Parathyroid adenoma (tissue), 2 donors: ENCODE measurements at regions not wholly inside any gene's neighbourhood (a gene's known extent, or its start where the extent isn't known, plus 50 kb on each side); places are given as distances from the start of the nearest gene placed in this dataset.

Source experiments
- H2AFZ ChIP-seq: fragments of 300-600 bp; sonication (generic); one replicate; pipeline ENCODE4 v1.7.0; 2017; ENCODE audit warnings: antibody characterized with exemption, mild to moderate bottlenecking
- H3K27ac ChIP-seq: fragments of 300-600 bp; sonication (generic); one replicate; pipeline ENCODE4 v1.7.0; 2017
- H3K27me3 ChIP-seq: fragments of 300-600 bp; sonication (generic); one replicate; pipeline ENCODE4 v1.7.0; 2017; ENCODE audit warnings: low read length; ENCODE audit not compliant: control insufficient read depth, insufficient read depth
- H3K36me3 ChIP-seq: fragments of 300-600 bp; sonication (generic); one replicate; pipeline ENCODE4 v1.7.0; 2017; ENCODE audit warnings: low read length; ENCODE audit not compliant: control insufficient read depth, insufficient read depth
- H3K4me1 ChIP-seq: fragments of 300-600 bp; sonication (generic); one replicate; pipeline ENCODE4 v1.7.0; 2017; ENCODE audit warnings: control low read depth
- H3K4me2 ChIP-seq: fragments of 300-600 bp; sonication (generic); one replicate; pipeline ENCODE4 v1.7.0; 2017; ENCODE audit warnings: low read length
- H3K4me3 ChIP-seq: fragments of 300-600 bp; sonication (generic); one replicate; pipeline ENCODE4 v1.7.0; 2017; ENCODE audit warnings: low read depth, low read length
- H3K79me2 ChIP-seq: fragments of 300-600 bp; sonication (generic); one replicate; pipeline ENCODE4 v1.7.0; 2017; ENCODE audit warnings: control low read depth
- H3K9ac ChIP-seq: fragments of 300-600 bp; sonication (generic); one replicate; pipeline ENCODE4 v1.7.0; 2017; ENCODE audit warnings: mild to moderate bottlenecking
- H3K9me3 ChIP-seq: fragments of 300-600 bp; sonication (generic); one replicate; pipeline ENCODE4 v1.7.0; 2017; ENCODE audit warnings: low read length; ENCODE audit not compliant: control insufficient read depth
- TF ChIP-seq, protein P1 (sequence below): fragments of 300-600 bp; sonication (generic); IDR thresholded peaks from one replicate; pipeline ENCODE4 v1.7.0; 2017; ENCODE audit warnings: antibody characterized with exemption, mild to moderate bottlenecking
- donor health status: primary hyperparathyroidism.

DNA sequence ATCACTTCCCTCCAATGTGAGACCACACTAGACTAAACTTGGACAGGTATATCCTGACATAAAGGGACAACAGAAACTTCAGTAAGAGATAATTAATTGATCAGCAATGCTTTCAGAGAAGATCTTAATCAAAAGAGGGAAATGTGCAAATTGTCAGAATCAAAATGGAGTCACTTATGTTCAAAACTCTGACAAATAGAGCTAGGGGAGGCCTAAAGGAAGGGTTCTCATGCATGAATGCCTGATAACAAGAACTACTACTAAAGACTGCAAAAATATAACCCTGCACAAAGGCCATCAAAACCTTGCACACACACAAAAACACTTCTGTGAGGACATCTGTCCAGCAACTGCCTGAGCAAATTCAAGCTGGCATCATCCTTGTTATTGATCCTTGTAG is 637.5 kb upstream of the INTU start:
- H3K4me1 ChIP-seq: no peaks in the 10 kb centered on the region
- TF ChIP-seq, protein P1, sequence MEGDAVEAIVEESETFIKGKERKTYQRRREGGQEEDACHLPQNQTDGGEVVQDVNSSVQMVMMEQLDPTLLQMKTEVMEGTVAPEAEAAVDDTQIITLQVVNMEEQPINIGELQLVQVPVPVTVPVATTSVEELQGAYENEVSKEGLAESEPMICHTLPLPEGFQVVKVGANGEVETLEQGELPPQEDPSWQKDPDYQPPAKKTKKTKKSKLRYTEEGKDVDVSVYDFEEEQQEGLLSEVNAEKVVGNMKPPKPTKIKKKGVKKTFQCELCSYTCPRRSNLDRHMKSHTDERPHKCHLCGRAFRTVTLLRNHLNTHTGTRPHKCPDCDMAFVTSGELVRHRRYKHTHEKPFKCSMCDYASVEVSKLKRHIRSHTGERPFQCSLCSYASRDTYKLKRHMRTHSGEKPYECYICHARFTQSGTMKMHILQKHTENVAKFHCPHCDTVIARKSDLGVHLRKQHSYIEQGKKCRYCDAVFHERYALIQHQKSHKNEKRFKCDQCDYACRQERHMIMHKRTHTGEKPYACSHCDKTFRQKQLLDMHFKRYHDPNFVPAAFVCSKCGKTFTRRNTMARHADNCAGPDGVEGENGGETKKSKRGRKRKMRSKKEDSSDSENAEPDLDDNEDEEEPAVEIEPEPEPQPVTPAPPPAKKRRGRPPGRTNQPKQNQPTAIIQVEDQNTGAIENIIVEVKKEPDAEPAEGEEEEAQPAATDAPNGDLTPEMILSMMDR: no peak
- no peaks in the 10 kb centered on the region for H3K36me3 ChIP-seq
- no peak overlapping the region for H3K4me2 ChIP-seq
- no peak overlapping the region for H3K4me3 ChIP-seq
- H3K27ac ChIP-seq: no peak overlapping the region
- H3K9me3 ChIP-seq: no peaks in the 10 kb centered on the region
- H3K79me2 ChIP-seq: no peaks in the 10 kb centered on the region
- no peak overlapping the region for H2AFZ ChIP-seq
- H3K9ac ChIP-seq: no peak overlapping the region
- H3K27me3 ChIP-seq: no peaks in the 10 kb centered on the region

DNA sequence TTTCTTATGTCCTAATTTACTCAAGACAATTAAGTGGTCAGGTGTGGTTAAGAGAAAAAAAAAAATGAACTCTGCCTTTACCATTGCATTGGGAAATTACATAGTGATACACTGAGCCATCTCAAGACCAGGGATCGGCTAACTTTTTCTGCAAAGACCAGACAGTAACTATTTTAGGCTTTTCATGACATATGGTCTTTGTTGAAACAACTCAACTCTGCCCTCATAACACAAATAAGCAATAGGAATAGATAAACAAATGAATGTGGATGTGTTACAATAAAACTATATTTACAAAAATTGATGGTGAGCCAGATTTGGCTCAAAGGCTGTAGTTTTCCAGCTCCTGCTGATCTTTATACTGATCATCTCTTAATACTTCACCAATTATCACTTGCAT is 632.6 kb upstream of the INTU start:
- Histone ChIP-seq H3K4me1 (no peaks in the 10 kb centered on the region), H2AFZ (no peak overlapping the region), H3K9me3 (no peaks in the 10 kb centered on the region), H3K36me3 (no peaks in the 10 kb centered on the region), H3K27ac (no peak overlapping the region), H3K79me2 (no peaks in the 10 kb centered on the region), H3K9ac (no peak overlapping the region), H3K4me3 (no peak overlapping the region), H3K27me3 (no peaks in the 10 kb centered on the region), H3K4me2 (no peak overlapping the region)
- TF ChIP-seq, protein P1: no peak

DNA sequence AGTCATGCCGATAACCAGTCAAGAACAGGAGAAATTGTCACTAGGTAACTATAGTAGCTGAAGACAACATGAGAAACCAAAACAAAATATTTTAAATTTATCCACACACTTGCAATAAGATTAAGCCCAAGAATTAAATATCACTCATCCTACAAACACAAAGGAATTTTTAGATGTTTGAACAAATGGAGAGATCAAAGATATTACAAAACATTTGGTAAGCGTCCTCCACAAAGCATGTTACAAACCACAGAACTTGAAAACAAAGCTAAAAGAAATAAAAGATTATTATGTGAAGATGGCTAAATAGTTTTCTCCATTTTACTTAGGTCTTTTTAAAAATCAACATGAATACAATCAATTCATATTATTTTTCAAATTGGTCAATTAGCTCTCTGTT is 631.9 kb upstream of the INTU start:
- Histone ChIP-seq H3K4me2 (no peak overlapping the region), H2AFZ (no peak overlapping the region), H3K4me3 (no peak overlapping the region), H3K27ac (no peak overlapping the region), H3K79me2 (no peaks in the 10 kb centered on the region), H3K4me1 (no peaks in the 10 kb centered on the region), H3K9me3 (no peaks in the 10 kb centered on the region), H3K9ac (no peak overlapping the region), H3K36me3 (no peaks in the 10 kb centered on the region), H3K27me3 (no peaks in the 10 kb centered on the region)
- TF ChIP-seq, protein P1: no peak

DNA sequence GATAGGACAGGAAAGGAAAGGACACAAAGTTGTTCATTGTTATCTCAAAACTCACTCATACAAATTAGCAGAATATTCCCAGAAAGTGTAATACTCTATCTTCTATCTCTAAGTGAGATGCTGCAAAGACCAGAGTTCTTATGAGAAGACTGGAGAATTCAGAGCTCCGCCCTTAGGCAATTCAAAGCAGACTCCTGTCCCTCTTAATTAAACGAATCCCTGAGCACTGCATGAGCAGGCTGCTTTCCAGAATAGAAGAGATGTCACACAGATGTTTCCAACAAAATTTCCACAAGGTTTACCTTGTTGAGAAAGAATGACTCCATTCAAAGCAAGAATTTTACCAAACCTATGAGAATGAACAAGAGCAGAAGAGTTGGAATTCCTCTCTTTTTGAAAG is 630.8 kb upstream of the INTU start:
- H3K36me3 ChIP-seq: no peaks in the 10 kb centered on the region
- TF ChIP-seq, protein P1: no peak
- no peaks in the 10 kb centered on the region for H3K79me2 ChIP-seq
- no peak overlapping the region for H3K27ac ChIP-seq
- no peak overlapping the region for H3K4me2 ChIP-seq
- no peak overlapping the region for H3K9ac ChIP-seq
- no peaks in the 10 kb centered on the region for H3K4me1 ChIP-seq
- H3K4me3 ChIP-seq: no peak overlapping the region
- no peak overlapping the region for H2AFZ ChIP-seq
- H3K9me3 ChIP-seq: no peaks in the 10 kb centered on the region
- no peaks in the 10 kb centered on the region for H3K27me3 ChIP-seq

DNA sequence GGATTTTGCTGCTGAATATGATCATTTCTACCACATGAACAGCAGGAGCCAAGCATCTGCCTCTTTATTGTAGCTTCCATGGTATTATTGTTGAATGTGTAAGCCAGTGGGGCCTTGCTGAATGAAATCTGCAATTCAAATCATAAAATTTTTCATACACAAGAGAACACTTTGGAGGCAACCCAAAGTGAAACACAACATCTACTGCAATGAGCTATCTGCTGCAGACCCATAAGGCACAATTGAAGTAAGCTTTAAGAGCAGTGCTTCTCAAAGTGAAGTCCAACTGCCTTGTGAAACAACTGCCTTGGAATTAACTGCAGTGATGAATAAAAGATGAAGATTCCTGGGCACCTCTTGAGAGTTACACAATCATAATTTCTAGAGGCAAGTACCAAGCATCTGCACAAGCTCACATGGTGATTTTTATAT is 626.3 kb upstream of the INTU start:
- H3K79me2 ChIP-seq: no peaks in the 10 kb centered on the region
- H3K36me3 ChIP-seq: no peaks in the 10 kb centered on the region
- H3K4me2 ChIP-seq: no peak overlapping the region
- TF ChIP-seq, protein P1: no peak
- H3K4me3 ChIP-seq: no peak overlapping the region
- no peaks in the 10 kb centered on the region for H3K27me3 ChIP-seq
- H3K4me1 ChIP-seq: no peaks in the 10 kb centered on the region
- no peaks in the 10 kb centered on the region for H3K9me3 ChIP-seq
- no peak overlapping the region for H3K9ac ChIP-seq
- no peak overlapping the region for H3K27ac ChIP-seq
- no peak overlapping the region for H2AFZ ChIP-seq
